ENCODE measurements at regions not wholly inside any gene's neighbourhood (a gene's known extent, or its start where the extent isn't known, plus 50 kb on each side); places are given as distances from the start of the nearest gene placed in this dataset.

DNA sequence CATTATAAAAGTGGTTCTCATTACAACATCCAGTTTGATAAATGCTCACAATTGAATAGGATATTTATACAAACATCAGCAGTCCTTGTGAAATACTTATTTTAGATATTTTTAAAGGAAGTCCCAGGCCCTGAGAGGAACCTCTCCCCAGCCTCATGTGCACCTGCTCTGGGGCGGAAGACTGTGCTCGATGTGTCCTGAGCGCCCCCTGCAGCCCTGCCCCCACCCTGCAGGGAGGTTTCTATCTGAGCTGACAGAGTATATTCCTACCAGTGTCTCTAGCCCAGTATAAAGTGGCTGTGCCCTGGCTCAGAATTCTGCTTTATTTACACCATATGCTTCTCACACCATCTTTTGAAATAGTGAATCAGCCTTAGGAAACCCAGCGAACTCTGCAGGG, 1349.1 kb downstream of the TMEM121 start:
- Histone ChIP-seq H3K9ac (ENCODE audit: low read depth in 1 of 2, low read length in 2 of 2) (no peak overlapping the region), H3K27ac (ENCODE audit: low read depth in 2 of 2, low read length in 2 of 2) (no peak overlapping the region), H3K4me3 (ENCODE audit: low read length in 2 of 2) (no peak overlapping the region), H3K36me3 (ENCODE audit: control insufficient read depth in 2 of 2, insufficient read depth in 2 of 2, low read length in 2 of 2) (no peaks in the 10 kb centered on the region), H3K4me1 (ENCODE audit: control insufficient read depth in 2 of 2, insufficient read depth in 2 of 2, low read length in 2 of 2) (peaks cover 0 to 9% of the 10 kb centered on the region in 2 donors), H3K27me3 (ENCODE audit: control insufficient read depth in 2 of 2, insufficient read depth in 2 of 2, low read length in 2 of 2) (peaks cover 0 to 4% of the 10 kb centered on the region in 2 donors), H3K9me3 (ENCODE audit: control insufficient read depth in 2 of 2, low read length in 2 of 2) (no peaks in the 10 kb centered on the region)

GRCh38 chr14:106876711-106877110, 1350.3 kb downstream of the TMEM121 start:
- Histone ChIP-seq H3K9me3 (ENCODE audit: control insufficient read depth in 2 of 2, low read length in 2 of 2) (no peaks in the 10 kb centered on the region), H3K36me3 (ENCODE audit: control insufficient read depth in 2 of 2, insufficient read depth in 2 of 2, low read length in 2 of 2) (no peaks in the 10 kb centered on the region), H3K27ac (ENCODE audit: low read depth in 2 of 2, low read length in 2 of 2) (no peak overlapping the region), H3K9ac (ENCODE audit: low read depth in 1 of 2, low read length in 2 of 2) (no peak overlapping the region), H3K27me3 (ENCODE audit: control insufficient read depth in 2 of 2, insufficient read depth in 2 of 2, low read length in 2 of 2) (peaks cover 0 to 4% of the 10 kb centered on the region in 2 donors), H3K4me1 (ENCODE audit: control insufficient read depth in 2 of 2, insufficient read depth in 2 of 2, low read length in 2 of 2) (peaks cover 0 to 9% of the 10 kb centered on the region in 2 donors), H3K4me3 (ENCODE audit: low read length in 2 of 2) (no peak overlapping the region)

DNA sequence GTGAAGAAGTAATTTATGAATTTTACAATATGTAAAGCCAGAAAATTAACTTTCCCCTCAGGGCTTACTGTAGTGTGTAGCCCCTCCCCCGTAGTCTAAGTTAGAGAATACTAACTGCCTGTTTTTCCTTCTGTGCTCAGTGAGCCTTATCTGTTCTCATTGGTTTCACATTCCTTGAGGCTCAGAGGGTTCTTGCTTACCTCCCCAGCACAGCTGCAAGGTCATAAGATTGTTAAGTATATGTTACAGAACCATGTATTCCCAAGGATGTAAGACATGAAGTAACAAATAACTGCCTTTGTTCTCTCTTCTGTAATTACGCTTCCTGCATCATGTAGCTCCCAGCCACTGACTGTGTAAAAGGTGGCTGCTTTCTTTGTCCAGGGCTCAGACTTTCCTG, 1351.1 kb downstream of the TMEM121 start:
- no peak overlapping the region for H3K27ac ChIP-seq (ENCODE audit: low read depth in 2 of 2, low read length in 2 of 2)
- H3K4me3 ChIP-seq (ENCODE audit: low read length in 2 of 2) = no peak overlapping the region
- H3K27me3 ChIP-seq (ENCODE audit: control insufficient read depth in 2 of 2, insufficient read depth in 2 of 2, low read length in 2 of 2) = peaks cover 0 to 4% of the 10 kb centered on the region in 2 donors
- H3K9me3 ChIP-seq (ENCODE audit: control insufficient read depth in 2 of 2, low read length in 2 of 2) = no peaks in the 10 kb centered on the region
- H3K4me1 ChIP-seq (ENCODE audit: control insufficient read depth in 2 of 2, insufficient read depth in 2 of 2, low read length in 2 of 2) = peaks cover 0 to 7% of the 10 kb centered on the region in 2 donors
- H3K9ac ChIP-seq (ENCODE audit: low read depth in 1 of 2, low read length in 2 of 2) = no peak overlapping the region
- no peaks in the 10 kb centered on the region for H3K36me3 ChIP-seq (ENCODE audit: control insufficient read depth in 2 of 2, insufficient read depth in 2 of 2, low read length in 2 of 2)

- Histone ChIP-seq H3K4me3 (ENCODE audit: low read length in 2 of 2) (no peak overlapping the region), H3K4me1 (ENCODE audit: control insufficient read depth in 2 of 2, insufficient read depth in 2 of 2, low read length in 2 of 2) (no peaks in the 10 kb centered on the region), H3K36me3 (ENCODE audit: control insufficient read depth in 2 of 2, insufficient read depth in 2 of 2, low read length in 2 of 2) (no peaks in the 10 kb centered on the region), H3K27me3 (ENCODE audit: control insufficient read depth in 2 of 2, insufficient read depth in 2 of 2, low read length in 2 of 2) (peaks cover 0 to 4% of the 10 kb centered on the region in 2 donors), H3K27ac (ENCODE audit: low read depth in 2 of 2, low read length in 2 of 2) (no peak overlapping the region), H3K9ac (ENCODE audit: low read depth in 1 of 2, low read length in 2 of 2) (no peak overlapping the region), H3K9me3 (ENCODE audit: control insufficient read depth in 2 of 2, low read length in 2 of 2) (no peaks in the 10 kb centered on the region)
These were observed 1352.9 kb downstream of the TMEM121 start for GRCh38 chr14:106879241-106879640.

DNA sequence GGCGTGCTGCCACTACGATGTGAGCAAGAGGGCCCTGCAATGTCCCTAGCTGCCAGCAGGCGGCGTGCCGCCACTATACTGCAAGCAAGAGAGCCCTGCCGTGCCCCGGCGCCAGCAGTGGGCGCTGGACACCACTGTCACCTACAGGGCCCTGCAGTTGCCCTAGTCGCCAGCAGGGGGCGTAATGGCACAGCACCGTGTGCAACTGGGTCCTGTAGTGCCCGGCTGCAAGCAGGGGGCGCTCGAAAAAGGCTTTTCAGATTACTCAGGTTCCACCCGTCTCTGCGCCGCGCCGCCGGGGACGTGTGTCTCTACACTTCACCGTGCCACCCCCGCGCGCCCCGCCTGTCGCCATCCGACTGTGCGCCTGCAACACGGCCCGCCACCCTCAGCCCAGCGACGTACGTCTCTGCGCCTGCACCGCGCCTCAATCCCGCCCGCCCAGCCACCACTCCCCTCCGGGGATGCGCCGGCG, 1356.9 kb downstream of the TMEM121 start:
- H3K9me3 ChIP-seq (ENCODE audit: control insufficient read depth in 2 of 2, low read length in 2 of 2) = no peaks in the 10 kb centered on the region

More for the DNA sequence above, 1356.9 kb downstream of the TMEM121 start:
- H3K4me3 ChIP-seq (ENCODE audit: low read length in 2 of 2) = no peak overlapping the region
- no peaks in the 10 kb centered on the region for H3K36me3 ChIP-seq (ENCODE audit: control insufficient read depth in 2 of 2, insufficient read depth in 2 of 2, low read length in 2 of 2)
- H3K4me1 ChIP-seq (ENCODE audit: control insufficient read depth in 2 of 2, insufficient read depth in 2 of 2, low read length in 2 of 2) = no peaks in the 10 kb centered on the region
- H3K27ac ChIP-seq (ENCODE audit: low read depth in 2 of 2, low read length in 2 of 2) = no peak overlapping the region
- H3K9ac ChIP-seq (ENCODE audit: low read depth in 1 of 2, low read length in 2 of 2) = no peak overlapping the region
- H3K27me3 ChIP-seq (ENCODE audit: control insufficient read depth in 2 of 2, insufficient read depth in 2 of 2, low read length in 2 of 2) = no peaks in the 10 kb centered on the region
